ENCODE measurements at regions not wholly inside any gene's neighbourhood (a gene's known extent, or its start where the extent isn't known, plus 50 kb on each side); places are given as distances from the start of the nearest gene placed in this dataset.
"Not testable (repeated sequence)": the region's sequence is repeated elsewhere in the genome, so short reads cannot be mapped to it uniquely, and the experiment has no call there.

- not testable (repeated sequence) for TF ChIP-seq YY1 (IDR thresholded peaks at IDR 0.05; ENCODE audit: insufficient read depth, insufficient read length); ZNF274 (IDR thresholded peaks at IDR 0.05; ENCODE audit: low read depth, low read length)
Observed at GRCh38 chr2:150194816-150195215, 292.7 kb downstream of the RND3 start.
